IMR-90 (cell line): ENCODE measurements at regions not wholly inside any gene's neighbourhood (a gene's known extent, or its start where the extent isn't known, plus 50 kb on each side); places are given as distances from the start of the nearest gene placed in this dataset.

Source experiments
- ATAC-seq: fragments of 200-7000 bp; cut with Tn5 transposase; 2 replicates; pipeline ENCODE4 v1.9.1; 2020; ENCODE audit warnings: low read depth, mild to moderate bottlenecking, moderate library complexity
- BruUV-seq: library from RNA; stranded (reverse); fragments of 400-500 nt; replicated peaks from 2 replicates; lab custom pipeline; 2021; lab: Mats Ljungman, UMichigan
- CTCF ChIA-PET: fragments of 300-600 bp; formaldehyde crosslinking; extraction: SDS; loops from one replicate; lab custom pipeline; 2021; ENCODE audit warnings: antibody characterized with exemption; lab: Yijun Ruan, JAX
- POLR2A ChIA-PET: fragments of 300-600 bp; sonication (Branson Sonifier 250); formaldehyde crosslinking; loops from one replicate; lab custom pipeline; 2022; ENCODE audit warnings: antibody characterized with exemption; ENCODE audit not compliant: unreplicated experiment; lab: Charles Lee
- DNase-seq: peaks from one replicate; pipeline ENCODE4 v3.0.0; 2013
- H2AFZ ChIP-seq: replicated peaks from 2 replicates; pipeline ENCODE3; 2013; ENCODE audit warnings: low read length, mild to moderate bottlenecking; ENCODE audit not compliant: poor library complexity
- H2AK5ac ChIP-seq: 2 replicates; pipeline ENCODE4 v1.6.1; 2013; ENCODE audit warnings: low read depth, low read length, inconsistent platforms
- H2AK9ac ChIP-seq: replicated peaks from 2 replicates; pipeline ENCODE3; 2013; ENCODE audit warnings: mild to moderate bottlenecking, low read depth, low read length, moderate library complexity; ENCODE audit not compliant: poor library complexity
- H2BK120ac ChIP-seq: 2 replicates; pipeline ENCODE4 v1.6.1; 2013; ENCODE audit warnings: low read depth, low read length, inconsistent platforms
- H2BK15ac ChIP-seq: 3 replicates; pipeline ENCODE4 v1.6.1; 2013; ENCODE audit warnings: low read depth, low read length, inconsistent platforms
- H2BK20ac ChIP-seq: 2 replicates; pipeline ENCODE4 v1.6.1; 2013; ENCODE audit warnings: low read depth, mild to moderate bottlenecking, inconsistent platforms, low read length, moderate library complexity
- H2BK5ac ChIP-seq: 2 replicates; pipeline ENCODE4 v1.6.1; 2013; ENCODE audit warnings: mild to moderate bottlenecking, low read depth, low read length, inconsistent platforms; ENCODE audit not compliant: poor library complexity, severe bottlenecking
- H3K14ac ChIP-seq: replicated peaks from 2 replicates; pipeline ENCODE4 v1.6.1; 2013; ENCODE audit warnings: low read depth, low read length, inconsistent platforms
- H3K18ac ChIP-seq: 2 replicates; pipeline ENCODE4 v1.6.1; 2013; ENCODE audit warnings: low read depth, low read length, control low read depth
- H3K23ac ChIP-seq: 2 replicates; pipeline ENCODE4 v1.6.1; 2013; ENCODE audit warnings: low read depth, low read length, inconsistent platforms
- H3K27ac ChIP-seq: 2 replicates; pipeline ENCODE4 v1.5.1; 2013; ENCODE audit warnings: mild to moderate bottlenecking, control low read depth, low read length; ENCODE audit not compliant: insufficient read depth
- H3K27me3 ChIP-seq: 2 replicates; pipeline ENCODE4 v1.6.1; 2013; ENCODE audit warnings: low read length; ENCODE audit not compliant: control insufficient read depth, insufficient read depth
- H3K36me3 ChIP-seq: 2 replicates; pipeline ENCODE4 v1.6.1; 2013; ENCODE audit warnings: low read length, mixed read lengths; ENCODE audit not compliant: control insufficient read depth, insufficient read depth
- H3K4ac ChIP-seq: 2 replicates; pipeline ENCODE4 v1.6.1; 2013; ENCODE audit warnings: low read depth, low read length, inconsistent platforms
- H3K4me1 ChIP-seq: 2 replicates; pipeline ENCODE4 v1.6.1; 2013; ENCODE audit warnings: low read length, mixed read lengths; ENCODE audit not compliant: control insufficient read depth, insufficient read depth
- H3K4me2 ChIP-seq: 2 replicates; pipeline ENCODE4 v1.6.1; 2013; ENCODE audit warnings: low read depth, mild to moderate bottlenecking, control low read depth, low read length, moderate library complexity
- H3K4me3 ChIP-seq: 2 replicates; pipeline ENCODE4 v1.5.1; 2013; ENCODE audit warnings: low read depth, mild to moderate bottlenecking, control low read depth, low read length, moderate library complexity; ENCODE audit not compliant: insufficient read depth
- H3K56ac ChIP-seq: 2 replicates; pipeline ENCODE4 v1.6.1; 2013; ENCODE audit warnings: low read length, inconsistent platforms; ENCODE audit not compliant: insufficient read depth; ENCODE audit errors: extremely low read depth
- H3K79me1 ChIP-seq, 2 experiments: 2 replicates each; pipeline ENCODE4 v1.6.1; 2013; ENCODE audit warnings: low read length in 2 of 2, inconsistent platforms in 1 of 2, low read depth in 1 of 2
- H3K9ac ChIP-seq: 2 replicates; pipeline ENCODE4 v1.6.1; 2013; ENCODE audit warnings: low read depth, low read length, control low read depth
- H3K9me1 ChIP-seq: 2 replicates; pipeline ENCODE4 v1.6.1; 2013; ENCODE audit warnings: low read length, inconsistent platforms; ENCODE audit not compliant: insufficient read depth
- H3K9me3 ChIP-seq: 2 replicates; pipeline ENCODE4 v1.6.1; 2013; ENCODE audit warnings: low read length; ENCODE audit not compliant: control insufficient read depth, insufficient read depth
- H4K20me1 ChIP-seq: 2 replicates; pipeline ENCODE4 v1.6.1; 2013; ENCODE audit warnings: low read length, inconsistent platforms; ENCODE audit not compliant: insufficient read depth
- H4K5ac ChIP-seq: 2 replicates; pipeline ENCODE4 v1.6.1; 2013; ENCODE audit warnings: mild to moderate bottlenecking, low read depth, low read length, control low read depth
- H4K8ac ChIP-seq, 2 experiments: 2 replicates each; pipeline ENCODE4 v1.6.1; 2013; ENCODE audit warnings: low read depth in 2 of 2, low read length in 2 of 2, control low read depth in 1 of 2, inconsistent platforms in 1 of 2
- H4K91ac ChIP-seq: 2 replicates; pipeline ENCODE4 v1.6.1; 2013; ENCODE audit warnings: low read depth, low read length, inconsistent platforms; ENCODE audit not compliant: insufficient read depth
- MAFK ChIP-seq: IDR thresholded peaks from 2 replicates; pipeline ENCODE4 v1.6.1; 2012; ENCODE audit warnings: low read depth, low read length, improper control_type of control experiment
- MAZ ChIP-seq: IDR thresholded peaks from 2 replicates; pipeline ENCODE4 v1.6.1; 2012; ENCODE audit warnings: low read depth, mild to moderate bottlenecking, low read length, improper control_type of control experiment, moderate library complexity, borderline replicate concordance
- MXI1 ChIP-seq: IDR thresholded peaks from 2 replicates; pipeline ENCODE4 v1.6.1; 2012; ENCODE audit warnings: low read depth, mild to moderate bottlenecking, low read length, moderate library complexity, borderline replicate concordance
- NFE2L2 ChIP-seq: fragments of 150-350 bp; IDR thresholded peaks from 2 replicates; pipeline ENCODE4 v1.6.1; 2016; ENCODE audit warnings: low read depth, mild to moderate bottlenecking, low read length
- RCOR1 ChIP-seq: IDR thresholded peaks from 2 replicates; pipeline ENCODE4 v1.6.1; 2012; ENCODE audit warnings: mild to moderate bottlenecking, low read length, improper control_type of control experiment; ENCODE audit not compliant: insufficient replicate concordance
- RFX5 ChIP-seq: IDR thresholded peaks from 2 replicates; pipeline ENCODE4 v1.8.0; 2012; ENCODE audit warnings: low read depth, mild to moderate bottlenecking, low read length, moderate library complexity
- SMC3 ChIP-seq: fragments of 150-350 bp; IDR thresholded peaks from 2 replicates; pipeline ENCODE4 v1.6.1; 2016; ENCODE audit warnings: low read depth, mild to moderate bottlenecking, antibody characterized with exemption, low read length, moderate library complexity
- WGBS, 2 experiments: methylation state at CpG; one replicate each; pipeline versions ENCODE4 v1.1.5 to v1.1.7; 2013; ENCODE audit warnings: missing lambda C conversion rate in 2 of 2; ENCODE audit not compliant: insufficient read length in 1 of 2; ENCODE audit errors: extremely low coverage in 2 of 2; 5-methylcytosine and 5-hydroxymethylcytosine counted together
- dilution Hi-C: fragments of 300-500 bp; cut with HindIII; formaldehyde crosslinking; loops from one replicate; pipeline ENCODE4 v1.14.3; 2018; ENCODE audit warnings: low sequenced_read_pairs; ENCODE audit not compliant: unreplicated experiment
- in situ Hi-C: fragments of 300-500 bp; cut with MboI; formaldehyde crosslinking; loops from 3 replicates; pipeline ENCODE4 v1.14.3; 2019; ENCODE audit warnings: low sequenced_read_pairs, inconsistent platforms, mixed read lengths
- intact Hi-C: fragments of 100-400 bp; cut with micrococcal nuclease; formaldehyde crosslinking; loops from 2 replicates; pipeline ENCODE4 v1.10.0; 2022

DNA sequence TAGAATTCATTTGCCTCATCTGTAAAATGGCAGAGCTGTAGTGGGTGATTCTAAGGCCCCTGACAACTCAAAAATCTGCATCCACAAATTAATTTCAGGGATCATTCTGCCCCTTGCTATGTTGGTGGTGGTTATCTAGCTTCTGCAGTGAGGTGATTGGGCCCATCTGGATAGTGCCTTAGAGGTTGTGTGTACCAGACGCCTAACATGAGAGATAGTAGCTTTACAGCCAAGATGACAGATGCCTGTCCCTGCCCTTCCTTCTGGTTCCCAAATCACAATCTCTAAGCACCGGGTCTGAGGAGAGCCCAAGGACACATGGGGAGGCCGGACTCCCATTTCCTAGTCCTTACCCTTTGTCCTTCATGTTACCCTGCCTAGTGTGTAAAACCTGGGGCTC lies 51.1 kb upstream of the TNP1 start:
- Histone ChIP-seq H2AK5ac (no peak overlapping the region), H3K9ac (no peak overlapping the region), H3K27me3 (no peaks in the 10 kb centered on the region), H3K4me3 (no peak overlapping the region), H2BK5ac (no peak overlapping the region), H3K4me2 (no peak overlapping the region), H4K91ac (no peak overlapping the region; the same call in 1 of the 2 replicates), H4K5ac (no peak overlapping the region), H3K27ac (no peak overlapping the region), H2BK20ac (peak overlapping the region; percentile 35; the same call in 1 of the 2 replicates), H3K56ac (no peak overlapping the region), H3K14ac (no peak overlapping the region), H3K79me1 (no peaks in the 10 kb centered on the region), H3K36me3 (no peaks in the 10 kb centered on the region), H3K9me1 (no peaks in the 10 kb centered on the region; the same call in 1 of the 2 replicates), H3K18ac (no peak overlapping the region), H4K8ac (no peak overlapping the region), H3K4me1 (peaks cover 2% of the 10 kb centered on the region; the same call in 1 of the 2 replicates), H3K23ac (no peak overlapping the region), H2BK120ac (no peak overlapping the region), H4K20me1 (no peaks in the 10 kb centered on the region), H2AFZ (no peak overlapping the region), H2AK9ac (no peak overlapping the region), H3K9me3 (no peaks in the 10 kb centered on the region), H2BK15ac (no peak overlapping the region), H3K4ac (no peak overlapping the region)
- intact Hi-C loops, result no loop called here
- ATAC-seq (no peak), DNase-seq (no peak)
- in situ Hi-C loops, result no loop called here
- ChIA-PET POLR2A (no interaction called here), CTCF (interaction anchor here (0.7 kb wide), 1 partner anchor 28 kb away, joined by 3 read pairs; no protein-coding TSS in a partner anchor)
- no peak for TF ChIP-seq RFX5
- no peak for TF ChIP-seq MAZ
- TF ChIP-seq RCOR1, result no peak
- TF ChIP-seq MAFK, result no peak
- no peak for TF ChIP-seq SMC3
- no peak for TF ChIP-seq MXI1
- no peak for TF ChIP-seq NFE2L2
- WGBS, 2 experiments, result no CpG with 5 or more reads among the region's 3 CpGs
- dilution Hi-C loops, result no loop called here
- BruUV-seq, result no TSS peak
